B cell (primary cell): ENCODE measurements at regions not wholly inside any gene's neighbourhood (a gene's known extent, or its start where the extent isn't known, plus 50 kb on each side); places are given as distances from the start of the nearest gene placed in this dataset.

Experiments used
- ATAC-seq: fragments of 200-7000 bp; cut with Tn5 transposase; one replicate; pipeline ENCODE4 v1.10.0; 2021; ENCODE audit warnings: low read depth, mild to moderate bottlenecking, moderate number of reproducible peaks, moderate library complexity
- CTCF ChIA-PET: fragments of 350-600 bp; sonication (Branson Sonifier 250); formaldehyde crosslinking; loops from one replicate; lab custom pipeline; 2021; ENCODE audit warnings: antibody characterized with exemption, inconsistent platforms; lab: Charles Lee
- POLR2A ChIA-PET: fragments of 350-600 bp; sonication (Branson Sonifier 250); formaldehyde crosslinking; loops from one replicate; lab custom pipeline; 2021; ENCODE audit warnings: antibody characterized with exemption; lab: Charles Lee
- DNase-seq: peaks from one replicate; pipeline ENCODE4 v3.0.0; 2013
- H2AFZ ChIP-seq: 2 replicates; pipeline ENCODE4 v1.6.1; 2012; ENCODE audit warnings: mild to moderate bottlenecking, low read depth, low read length; ENCODE audit not compliant: insufficient read depth, poor library complexity, severe bottlenecking
- H3K27ac ChIP-seq, 2 donors: 1 replicate in 1 of 2; 2 replicates in 1 of 2; pipeline ENCODE4 v1.5.1; 2012 to 2013; ENCODE audit warnings: low read length in 2 of 2, mild to moderate bottlenecking in 2 of 2, moderate library complexity in 1 of 2
- H3K27me3 ChIP-seq, 4 experiments: fragments of 200-600 bp in 1 of 4; sonication (generic) in 1 of 4; replicated peaks in 1 of 4; 1 replicate in 2 of 4; 2 replicates in 2 of 4; pipeline versions ENCODE4 v1.6.1 to v1.7.0; 2013 to 2016; ENCODE audit warnings: low read length in 3 of 4, mild to moderate bottlenecking in 2 of 4, mixed read lengths in 1 of 4, moderate library complexity in 1 of 4; ENCODE audit not compliant: insufficient read depth in 4 of 4, control insufficient read depth in 3 of 4; ENCODE audit errors: control extremely low read depth in 1 of 4
- H3K36me3 ChIP-seq, 2 experiments: replicated peaks in 1 of 2; 1 replicate in 1 of 2; 2 replicates in 1 of 2; pipeline versions ENCODE4 v1.6.1 to v1.7.1; 2013; ENCODE audit warnings: low read length in 1 of 2; ENCODE audit not compliant: insufficient read depth in 2 of 2, control insufficient read depth in 1 of 2; ENCODE audit errors: control extremely low read depth in 1 of 2, extremely low read depth in 1 of 2
- H3K4me1 ChIP-seq, 2 donors: fragments of 200-600 bp in 1 of 2; sonication (generic) in 1 of 2; 1 replicate in 1 of 2; 2 replicates in 1 of 2; pipeline versions ENCODE4 v1.5.1 to v1.6.1; 2013 to 2017; ENCODE audit warnings: low read length in 2 of 2; ENCODE audit not compliant: control insufficient read depth in 2 of 2, insufficient read depth in 2 of 2
- H3K4me2 ChIP-seq: replicated peaks from 2 replicates; pipeline ENCODE3; 2012; ENCODE audit warnings: mild to moderate bottlenecking, low read depth, low read length; ENCODE audit not compliant: poor library complexity, severe bottlenecking
- H3K4me3 ChIP-seq, 5 experiments: fragments of 200-600 bp in 1 of 5; sonication (generic) in 1 of 5; 1 replicate in 3 of 5; 2 replicates in 2 of 5; pipeline versions ENCODE4 v1.5.1 to v1.7.0; 2011 to 2016; ENCODE audit warnings: low read length in 4 of 5, mild to moderate bottlenecking in 4 of 5, low read depth in 2 of 5, control low read depth in 1 of 5, moderate library complexity in 1 of 5; ENCODE audit not compliant: insufficient read depth in 1 of 5; ENCODE audit errors: control extremely low read depth in 1 of 5, extremely low read depth in 1 of 5
- H3K79me2 ChIP-seq: fragments of 200-600 bp; sonication (generic); one replicate; pipeline ENCODE4 v1.6.0; 2016; ENCODE audit warnings: low read length; ENCODE audit not compliant: control insufficient read depth, insufficient read depth
- H3K9ac ChIP-seq: fragments of 200-600 bp; sonication (generic); 2 replicates; pipeline ENCODE4 v1.6.1; 2017; ENCODE audit warnings: mild to moderate bottlenecking, low read length, moderate library complexity
- H3K9me3 ChIP-seq, 3 donors: one replicate each; pipeline versions ENCODE4 v1.6.1 to v1.7.1; 2013; ENCODE audit warnings: low read length in 2 of 3; ENCODE audit not compliant: control insufficient read depth in 2 of 3, insufficient read depth in 1 of 3; ENCODE audit errors: control extremely low read depth in 1 of 3
- H4K20me1 ChIP-seq: 2 replicates; pipeline ENCODE4 v1.6.0; 2012; ENCODE audit warnings: mild to moderate bottlenecking, low read length; ENCODE audit not compliant: insufficient read depth, control insufficient read depth, poor library complexity, severe bottlenecking
- H3K27ac Mint-ChIP-seq: one replicate; pipeline ENCODE4 v1.8.0; 2021; ENCODE audit warnings: mixed read lengths
- H3K27me3 Mint-ChIP-seq: one replicate; pipeline ENCODE4 v1.8.0; 2021; ENCODE audit warnings: mixed read lengths
- H3K4me1 Mint-ChIP-seq: one replicate; pipeline ENCODE4 v1.8.0; 2021; ENCODE audit warnings: mixed read lengths
- H3K4me3 Mint-ChIP-seq: one replicate; pipeline ENCODE4 v1.8.0; 2021; ENCODE audit warnings: mixed read lengths
- H3K9me3 Mint-ChIP-seq: one replicate; pipeline ENCODE4 v1.8.0; 2022; ENCODE audit warnings: mixed read lengths; ENCODE audit not compliant: insufficient read depth
- EZH2 ChIP-seq: IDR thresholded peaks from 2 replicates; pipeline ENCODE4 v1.6.1; 2012; ENCODE audit warnings: borderline replicate concordance, low read depth, mild to moderate bottlenecking, moderate library complexity, low read length; ENCODE audit not compliant: insufficient read depth, poor library complexity, severe bottlenecking
- WGBS: methylation state at CpG from one replicate; pipeline ENCODE4 v1.1.5; 2013; ENCODE audit warnings: missing lambda C conversion rate; ENCODE audit not compliant: insufficient coverage; 5-methylcytosine and 5-hydroxymethylcytosine counted together
- intact Hi-C: fragments of 100-400 bp; cut with micrococcal nuclease; formaldehyde crosslinking; loops from one replicate; pipeline ENCODE4 v1.10.0; 2022
- TF ChIP-seq, protein P1 (sequence below): fragments of 200-600 bp; IDR thresholded peaks from one replicate; pipeline ENCODE4 v1.8.0; 2022; ENCODE audit warnings: antibody characterized with exemption, mild to moderate bottlenecking

DNA sequence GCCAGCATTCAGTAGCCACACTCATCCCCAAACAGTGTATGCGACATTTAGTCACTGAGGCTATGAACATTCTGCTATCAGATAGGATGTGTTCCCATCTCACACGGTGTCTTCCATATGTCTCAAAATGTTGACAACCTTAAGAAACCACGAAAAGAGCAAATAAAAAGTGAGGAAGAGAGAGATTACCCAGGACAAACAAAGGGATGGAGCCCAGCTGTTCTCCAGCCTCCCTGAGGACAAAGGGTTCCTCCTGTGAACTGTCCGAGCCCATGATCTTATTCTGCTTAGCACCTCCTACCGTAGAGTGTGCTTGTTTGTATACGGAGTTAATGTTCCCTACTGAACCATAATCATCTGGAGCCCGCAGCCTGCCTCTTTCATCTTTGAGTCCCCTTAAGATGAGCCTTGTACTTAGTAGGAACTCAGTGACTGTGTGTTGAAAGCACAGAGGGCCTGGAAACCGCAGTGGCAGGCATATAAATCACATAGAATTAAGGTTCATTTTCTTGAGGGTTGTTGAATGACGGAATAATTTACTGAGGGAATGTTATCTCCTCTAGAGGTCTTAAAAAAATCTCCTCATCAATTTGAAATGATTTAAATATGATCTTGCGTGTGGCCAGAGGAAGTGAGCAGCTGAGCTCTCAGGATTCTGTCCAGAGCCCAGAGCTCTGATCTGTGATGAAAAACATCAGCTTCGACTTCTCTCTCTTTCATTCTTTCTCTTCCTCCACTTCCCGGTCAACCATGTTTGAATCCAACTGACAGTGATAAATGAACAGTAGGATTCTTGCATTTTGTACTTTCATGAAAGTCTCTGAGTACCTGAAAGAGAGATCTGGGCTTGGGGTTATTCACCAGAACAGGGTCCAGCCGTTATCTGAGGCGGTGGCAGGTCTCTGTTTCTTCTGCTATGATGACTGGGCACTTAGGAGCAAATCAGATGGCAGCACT is 200.5 kb downstream of the KLF5 start:
- no peaks in the 10 kb centered on the region for H3K79me2 ChIP-seq
- WGBS, result 92% methylated on average over 8 of the region's 14 CpGs
- no peak overlapping the region for H3K4me2 ChIP-seq
- ATAC-seq, result no peak
- intact Hi-C loops, result no loop called here
- DNase-seq, result no peak
- H3K27ac Mint-ChIP-seq, result no peak overlapping the region
- no peaks in the 10 kb centered on the region for H3K4me1 ChIP-seq
- H3K9me3 ChIP-seq, result no peaks in the 10 kb centered on the region
- H3K9me3 Mint-ChIP-seq, result no peaks in the 10 kb centered on the region
- H3K4me3 Mint-ChIP-seq, result no peak overlapping the region
- H3K9ac ChIP-seq, result no peak overlapping the region
- H3K4me1 Mint-ChIP-seq, result no peaks in the 10 kb centered on the region
- H3K27me3 Mint-ChIP-seq, result no peaks in the 10 kb centered on the region
- TF ChIP-seq EZH2, result no peak
- TF ChIP-seq, protein P1, sequence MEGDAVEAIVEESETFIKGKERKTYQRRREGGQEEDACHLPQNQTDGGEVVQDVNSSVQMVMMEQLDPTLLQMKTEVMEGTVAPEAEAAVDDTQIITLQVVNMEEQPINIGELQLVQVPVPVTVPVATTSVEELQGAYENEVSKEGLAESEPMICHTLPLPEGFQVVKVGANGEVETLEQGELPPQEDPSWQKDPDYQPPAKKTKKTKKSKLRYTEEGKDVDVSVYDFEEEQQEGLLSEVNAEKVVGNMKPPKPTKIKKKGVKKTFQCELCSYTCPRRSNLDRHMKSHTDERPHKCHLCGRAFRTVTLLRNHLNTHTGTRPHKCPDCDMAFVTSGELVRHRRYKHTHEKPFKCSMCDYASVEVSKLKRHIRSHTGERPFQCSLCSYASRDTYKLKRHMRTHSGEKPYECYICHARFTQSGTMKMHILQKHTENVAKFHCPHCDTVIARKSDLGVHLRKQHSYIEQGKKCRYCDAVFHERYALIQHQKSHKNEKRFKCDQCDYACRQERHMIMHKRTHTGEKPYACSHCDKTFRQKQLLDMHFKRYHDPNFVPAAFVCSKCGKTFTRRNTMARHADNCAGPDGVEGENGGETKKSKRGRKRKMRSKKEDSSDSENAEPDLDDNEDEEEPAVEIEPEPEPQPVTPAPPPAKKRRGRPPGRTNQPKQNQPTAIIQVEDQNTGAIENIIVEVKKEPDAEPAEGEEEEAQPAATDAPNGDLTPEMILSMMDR, result no peak
- H3K27me3 ChIP-seq, result no peaks in the 10 kb centered on the region
- no peak overlapping the region for H2AFZ ChIP-seq
- H3K36me3 ChIP-seq, result no peaks in the 10 kb centered on the region
- H3K4me3 ChIP-seq, result no peak overlapping the region
- H3K27ac ChIP-seq, result no peak overlapping the region
- ChIA-PET CTCF (no interaction called here), POLR2A (no interaction called here)
- H4K20me1 ChIP-seq, result no peaks in the 10 kb centered on the region

DNA sequence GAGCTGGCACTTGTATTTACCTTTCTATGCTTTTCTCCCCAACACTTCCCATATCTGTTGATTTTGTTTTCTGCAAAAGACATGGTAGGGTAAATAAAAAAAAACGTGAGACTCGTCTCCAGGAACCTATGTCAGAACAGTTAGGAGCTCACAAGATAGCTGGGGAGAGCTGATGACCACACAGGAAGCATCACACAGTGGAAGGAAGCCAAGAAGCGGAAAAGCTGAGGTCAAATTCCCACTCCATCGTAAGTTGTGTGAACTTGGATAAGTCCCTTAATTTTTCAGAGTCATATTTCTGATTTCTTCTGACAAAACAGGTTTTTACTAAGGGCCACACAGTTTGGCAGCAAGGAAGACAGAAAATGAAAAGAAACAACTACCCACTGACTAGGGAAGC is 199.6 kb downstream of the KLF5 start:
- Histone ChIP-seq H3K4me2 (no peak overlapping the region), H3K27ac (no peak overlapping the region), H3K4me1 (no peaks in the 10 kb centered on the region), H3K4me3 (no peak overlapping the region), H3K79me2 (no peaks in the 10 kb centered on the region), H2AFZ (no peak overlapping the region), H3K36me3 (no peaks in the 10 kb centered on the region), H4K20me1 (no peaks in the 10 kb centered on the region), H3K9me3 (no peaks in the 10 kb centered on the region), H3K27me3 (no peaks in the 10 kb centered on the region), H3K9ac (no peak overlapping the region)
- DNase-seq, result no peak
- ChIA-PET POLR2A (no interaction called here), CTCF (no interaction called here)
- 60% methylated on average over 3 of the region's 4 CpGs for WGBS
- Mint-ChIP-seq H3K27me3 (no peaks in the 10 kb centered on the region), H3K4me3 (no peak overlapping the region), H3K27ac (no peak overlapping the region), H3K9me3 (no peaks in the 10 kb centered on the region), H3K4me1 (no peaks in the 10 kb centered on the region)
- intact Hi-C loops, result no loop called here
- TF ChIP-seq EZH2, result no peak
- TF ChIP-seq, protein P1, result no peak
- ATAC-seq, result no peak
